A673 (cell line): ENCODE measurements at regions not wholly inside any gene's neighbourhood (a gene's known extent, or its start where the extent isn't known, plus 50 kb on each side); places are given as distances from the start of the nearest gene placed in this dataset.

Experiments
- EZH2 ChIP-seq: fragments of 200-600 bp; sonication (generic); IDR thresholded peaks from 2 replicates; pipeline ENCODE4 v1.6.1; 2017; ENCODE audit warnings: borderline replicate concordance, low read depth, mild to moderate bottlenecking, mixed read lengths, antibody characterized with exemption, low read length; ENCODE audit not compliant: poor library complexity, severe bottlenecking
- TF ChIP-seq, protein P1 (sequence below): fragments of 300-800, 200-600 bp; sonication (generic); conservative IDR thresholded peaks from 2 replicates; pipeline ENCODE4 v1.5.1; 2017; ENCODE audit warnings: low read depth, mild to moderate bottlenecking, antibody characterized with exemption, low read length, moderate library complexity, mixed read lengths

DNA sequence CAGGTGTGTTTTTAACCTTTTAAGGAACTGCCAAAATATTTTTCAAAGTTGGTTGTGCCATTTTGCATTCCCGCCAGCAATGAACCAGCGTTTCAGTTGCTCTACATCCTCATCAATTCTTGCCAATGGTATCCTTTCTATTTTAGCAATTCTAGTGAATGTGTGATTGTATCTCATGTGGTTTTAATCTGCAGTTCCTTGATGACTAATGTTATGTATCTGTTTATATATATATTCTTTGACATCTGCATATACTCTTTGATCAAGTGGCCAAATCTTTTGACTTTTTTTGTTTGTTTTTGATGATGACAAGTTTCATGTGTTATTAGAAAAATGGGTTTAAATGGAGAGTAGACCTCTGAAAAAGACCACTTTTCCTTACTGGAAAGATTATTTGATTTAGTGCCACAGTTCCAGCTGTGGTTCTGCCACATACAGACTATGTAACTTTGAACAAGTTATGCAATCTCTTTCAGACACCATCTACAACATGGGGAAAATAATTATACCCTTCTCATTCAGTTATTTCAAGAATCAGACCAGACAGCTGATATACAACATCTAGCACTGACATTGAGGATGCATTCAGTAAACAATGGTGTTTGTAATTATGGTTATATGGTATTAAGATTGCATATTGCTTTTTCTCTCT lies 146.3 kb upstream of the CNOT2 start:
- no peak for TF ChIP-seq EZH2
- TF ChIP-seq, protein P1, sequence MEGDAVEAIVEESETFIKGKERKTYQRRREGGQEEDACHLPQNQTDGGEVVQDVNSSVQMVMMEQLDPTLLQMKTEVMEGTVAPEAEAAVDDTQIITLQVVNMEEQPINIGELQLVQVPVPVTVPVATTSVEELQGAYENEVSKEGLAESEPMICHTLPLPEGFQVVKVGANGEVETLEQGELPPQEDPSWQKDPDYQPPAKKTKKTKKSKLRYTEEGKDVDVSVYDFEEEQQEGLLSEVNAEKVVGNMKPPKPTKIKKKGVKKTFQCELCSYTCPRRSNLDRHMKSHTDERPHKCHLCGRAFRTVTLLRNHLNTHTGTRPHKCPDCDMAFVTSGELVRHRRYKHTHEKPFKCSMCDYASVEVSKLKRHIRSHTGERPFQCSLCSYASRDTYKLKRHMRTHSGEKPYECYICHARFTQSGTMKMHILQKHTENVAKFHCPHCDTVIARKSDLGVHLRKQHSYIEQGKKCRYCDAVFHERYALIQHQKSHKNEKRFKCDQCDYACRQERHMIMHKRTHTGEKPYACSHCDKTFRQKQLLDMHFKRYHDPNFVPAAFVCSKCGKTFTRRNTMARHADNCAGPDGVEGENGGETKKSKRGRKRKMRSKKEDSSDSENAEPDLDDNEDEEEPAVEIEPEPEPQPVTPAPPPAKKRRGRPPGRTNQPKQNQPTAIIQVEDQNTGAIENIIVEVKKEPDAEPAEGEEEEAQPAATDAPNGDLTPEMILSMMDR: no peak
